Cerebellar nuclear complex (tissue), 1 donor: ENCODE measurements at regions not wholly inside any gene's neighbourhood (a gene's known extent, or its start where the extent isn't known, plus 50 kb on each side); places are given as distances from the start of the nearest gene placed in this dataset.
"Not testable (repeated sequence)": the region's sequence is repeated elsewhere in the genome, so short reads cannot be mapped to it uniquely, and the experiment has no call there.

Experiments used
- DNase-seq, 2 experiments: peaks; one replicate each; lab custom pipeline; 2025; lab: John Stamatoyannopoulos, UW

DNA sequence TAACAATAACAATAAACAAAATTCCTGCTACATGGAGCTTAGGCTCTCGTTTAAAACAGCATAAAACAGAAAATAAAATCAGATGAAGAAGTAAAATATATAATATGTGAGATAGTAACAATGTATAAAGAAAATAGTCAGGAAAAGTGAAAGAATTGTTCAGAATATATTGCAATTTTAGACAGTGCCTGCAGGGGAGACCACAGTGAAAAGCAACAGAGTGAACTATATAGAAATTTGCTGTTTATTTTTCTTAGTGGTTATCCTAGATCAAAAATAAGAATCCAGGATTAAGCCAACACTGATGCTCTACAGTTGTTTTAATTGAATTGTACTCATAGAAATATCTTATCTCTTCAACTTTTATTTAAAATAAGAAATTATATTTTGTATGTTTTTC, 1639.0 kb upstream of the B3GALT2 start:
- no peak for DNase-seq

DNA sequence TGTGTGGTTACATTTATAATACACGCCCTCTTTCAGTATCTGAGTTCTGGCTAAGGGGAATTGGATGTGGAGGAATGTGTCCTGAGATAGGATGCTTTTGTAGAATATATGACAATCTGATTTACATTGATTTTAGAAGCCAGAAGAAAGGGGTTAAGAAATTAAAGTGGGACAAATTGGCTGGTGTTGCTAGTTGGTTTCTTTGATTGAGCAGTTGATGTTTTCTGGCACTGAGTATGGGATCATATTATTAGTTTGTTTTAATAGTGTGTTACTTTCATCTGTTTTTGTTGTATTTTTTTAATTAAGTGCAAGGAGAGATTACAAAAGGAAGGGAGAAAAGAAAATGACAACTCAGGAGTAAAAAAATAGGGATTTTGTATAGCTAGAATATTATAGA, 1634.7 kb upstream of the B3GALT2 start:
- DNase-seq: no peak

DNA sequence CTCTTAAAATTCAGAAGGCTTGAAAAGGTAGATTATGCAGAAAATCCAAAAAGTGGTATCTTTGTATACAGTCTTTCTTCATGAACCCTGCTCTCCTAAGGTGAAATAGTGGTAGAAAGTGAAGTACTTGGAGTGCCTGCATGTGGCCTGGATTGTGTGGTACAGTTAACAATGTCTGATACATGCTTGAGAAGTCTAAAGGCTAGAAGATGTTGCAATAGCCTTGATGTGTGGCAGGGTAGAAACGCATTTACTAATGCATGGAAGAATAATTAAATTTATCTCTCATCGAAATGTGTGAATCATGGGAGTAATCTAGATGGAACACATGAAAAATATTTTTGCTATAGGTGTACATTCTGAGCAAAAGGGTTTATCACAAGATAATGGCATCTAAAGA, 1632.3 kb upstream of the B3GALT2 start:
- no peak for DNase-seq

DNA sequence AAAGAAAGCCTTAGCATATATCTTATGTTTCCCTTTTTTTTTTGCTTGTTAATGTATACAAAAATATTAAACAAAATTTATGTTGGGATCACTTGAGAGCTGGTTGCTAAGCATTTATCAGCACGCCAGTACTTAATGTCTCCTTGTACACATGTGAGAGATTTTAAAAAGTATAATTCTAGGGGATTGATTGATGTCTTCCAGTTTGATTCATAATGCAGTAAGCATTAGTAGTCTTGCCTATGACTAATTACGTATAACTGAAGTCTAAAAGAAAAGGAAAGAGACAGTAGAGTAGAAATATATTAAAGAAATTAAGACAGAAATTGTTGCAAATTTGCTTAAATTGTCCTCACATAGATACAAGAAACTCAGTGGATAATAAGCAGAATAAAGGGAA, 1630.4 kb upstream of the B3GALT2 start:
- no peak for DNase-seq

- no peak for DNase-seq
Observed at GRCh38 chr1:194813096-194813495, 1626.7 kb upstream of the B3GALT2 start.

GRCh38 chr1:194809665-194810064, 1623.3 kb upstream of the B3GALT2 start:
- DNase-seq: no peak

DNA sequence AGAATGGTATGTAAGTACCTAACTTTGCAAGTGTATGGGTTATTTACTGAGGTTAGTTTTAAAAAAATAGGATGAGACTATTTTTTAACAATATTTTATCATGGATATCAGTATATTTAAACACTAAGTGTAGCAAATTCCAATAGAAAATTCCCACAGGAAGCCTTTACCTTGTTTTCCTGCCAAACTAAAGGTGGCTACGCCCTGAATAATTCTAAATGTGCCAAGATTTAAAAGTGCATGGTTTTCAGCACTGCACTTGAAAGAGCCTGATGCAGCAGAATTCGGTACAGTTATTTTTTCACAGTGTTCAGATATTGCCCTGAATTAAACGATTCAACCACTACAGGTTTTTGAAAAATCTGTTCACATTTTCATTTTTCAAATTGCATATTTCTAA, 1622.8 kb upstream of the B3GALT2 start:
- DNase-seq: no peak

GRCh38 chr1:194807530-194808220, 1621.3 kb upstream of the B3GALT2 start:
- DNase-seq: no peak

DNA sequence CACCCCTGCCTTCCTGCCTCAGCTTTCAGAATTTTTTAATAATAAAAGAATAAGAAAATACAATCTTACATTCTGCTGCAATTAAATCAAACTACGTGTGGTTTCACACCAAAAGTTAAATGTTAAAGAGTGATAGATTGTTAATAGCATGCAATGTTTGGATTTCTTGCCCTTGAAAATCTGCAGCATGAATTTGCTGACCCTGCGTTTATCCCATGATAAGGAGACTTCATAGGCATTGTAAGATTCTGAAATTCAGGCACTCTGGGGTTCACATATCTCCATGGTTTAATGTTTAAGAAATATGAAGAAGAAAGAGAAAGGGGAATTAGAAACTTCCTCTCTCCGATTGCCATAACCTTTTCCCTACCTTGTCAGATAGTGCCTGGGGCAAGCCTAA, 1616.2 kb upstream of the B3GALT2 start:
- DNase-seq: no peak

- DNase-seq: no peak
Observed at GRCh38 chr1:194795917-194796593, 1609.6 kb upstream of the B3GALT2 start.

GRCh38 chr1:194787001-194787400, 1600.6 kb upstream of the B3GALT2 start:
- DNase-seq: no peak

- no peak for DNase-seq
Observed at GRCh38 chr1:194786027-194786426, 1599.6 kb upstream of the B3GALT2 start.

GRCh38 chr1:194776657-194777056, 1590.2 kb upstream of the B3GALT2 start:
- DNase-seq: no peak

GRCh38 chr1:194774535-194774934, 1588.1 kb upstream of the B3GALT2 start:
- DNase-seq: no peak

GRCh38 chr1:194755241-194755994, 1569.0 kb upstream of the B3GALT2 start:
- no peak for DNase-seq

- DNase-seq: not testable (repeated sequence)
Observed at GRCh38 chr1:194738843-194739242, 1552.4 kb upstream of the B3GALT2 start.

DNA sequence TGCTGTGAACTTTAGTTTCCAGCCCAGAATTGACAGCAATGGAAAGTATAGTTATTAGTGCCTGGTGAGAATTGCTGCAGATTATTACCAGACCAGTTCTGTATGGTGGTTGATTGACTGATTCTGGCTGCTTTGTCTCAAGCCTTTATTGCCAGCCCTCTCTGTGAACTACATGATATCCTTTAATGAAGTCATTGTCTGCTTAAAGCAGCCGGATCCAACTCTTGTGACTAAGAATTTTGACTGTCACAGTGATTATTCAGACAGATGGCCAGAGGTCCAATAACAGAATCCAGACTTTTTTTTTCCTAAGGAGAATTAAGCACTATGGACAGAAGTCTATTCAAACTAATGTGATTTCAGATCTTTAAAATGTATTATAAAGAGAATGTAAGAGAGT, 1548.6 kb upstream of the B3GALT2 start:
- no peak for DNase-seq

GRCh38 chr1:194731025-194731424, 1544.6 kb upstream of the B3GALT2 start:
- DNase-seq: no peak

- DNase-seq: no peak
Observed at GRCh38 chr1:194730304-194730703, 1543.9 kb upstream of the B3GALT2 start.

GRCh38 chr1:194723067-194723466, 1536.7 kb upstream of the B3GALT2 start:
- DNase-seq: no peak

DNA sequence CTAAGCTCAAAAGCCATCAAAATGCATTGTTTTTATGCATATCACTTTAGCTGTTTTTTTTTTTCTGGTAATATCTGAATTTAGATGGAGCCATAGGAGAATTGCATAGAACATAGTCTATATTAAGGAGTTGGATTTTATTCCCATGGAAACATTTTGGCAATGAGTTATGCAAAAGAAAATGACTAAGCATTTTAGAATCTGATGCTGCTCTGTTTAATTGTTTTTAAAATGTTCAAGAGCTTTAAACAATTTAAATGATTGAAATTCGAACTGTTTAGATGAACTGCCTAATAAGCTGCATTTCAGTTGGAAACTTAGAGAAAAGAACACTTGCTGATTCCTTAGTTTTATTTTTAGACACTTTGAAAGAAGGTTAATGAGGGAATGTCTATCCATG, 1531.5 kb upstream of the B3GALT2 start:
- no peak for DNase-seq

DNA sequence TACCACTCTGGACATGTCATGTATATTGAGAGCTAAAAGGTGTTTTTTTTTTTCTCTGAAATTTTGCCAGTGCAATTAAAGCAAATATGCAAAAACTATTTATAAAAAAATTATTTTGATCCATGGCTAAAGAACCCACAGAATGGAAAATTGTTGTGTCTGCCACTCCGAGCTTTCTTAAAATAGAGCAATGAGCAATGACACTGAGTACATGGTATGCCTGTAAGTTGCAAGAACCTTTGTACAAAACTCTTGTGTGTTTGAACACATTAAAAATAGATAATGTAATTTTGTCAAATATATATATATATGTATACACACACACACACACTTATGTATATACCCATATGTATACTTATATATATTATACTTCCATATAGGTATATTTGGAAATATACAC, 1530.9 kb upstream of the B3GALT2 start:
- DNase-seq: no peak

DNA sequence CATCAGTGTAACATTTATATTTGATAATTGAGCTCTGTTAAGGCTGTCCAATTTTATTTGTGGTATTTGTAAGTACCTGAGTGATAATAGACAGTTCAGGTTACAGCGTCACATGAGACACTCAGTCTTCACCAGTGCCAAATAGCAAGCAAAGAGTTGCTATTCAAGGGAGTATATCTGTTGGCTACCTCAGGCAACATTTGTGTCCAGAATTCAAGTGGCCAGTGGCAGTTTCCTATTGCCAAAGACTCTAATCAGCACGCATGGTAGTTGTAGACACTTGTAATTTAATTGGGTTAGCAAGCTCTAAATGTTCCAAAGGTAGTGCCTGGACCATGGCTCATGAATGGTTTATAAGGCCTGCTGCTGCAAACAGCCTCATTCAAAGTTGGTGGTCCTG, 1524.3 kb upstream of the B3GALT2 start:
- no peak for DNase-seq
